Hepatic stellate cell (primary cell): ENCODE measurements at regions not wholly inside any gene's neighbourhood (a gene's known extent, or its start where the extent isn't known, plus 50 kb on each side); places are given as distances from the start of the nearest gene placed in this dataset.
"Not testable (repeated sequence)": the region's sequence is repeated elsewhere in the genome, so short reads cannot be mapped to it uniquely, and the experiment has no call there.

Source experiments
- DNase-seq: peaks from one replicate; pipeline ENCODE4 v3.0.0; 2011; ENCODE audit warnings: low spot score

DNA sequence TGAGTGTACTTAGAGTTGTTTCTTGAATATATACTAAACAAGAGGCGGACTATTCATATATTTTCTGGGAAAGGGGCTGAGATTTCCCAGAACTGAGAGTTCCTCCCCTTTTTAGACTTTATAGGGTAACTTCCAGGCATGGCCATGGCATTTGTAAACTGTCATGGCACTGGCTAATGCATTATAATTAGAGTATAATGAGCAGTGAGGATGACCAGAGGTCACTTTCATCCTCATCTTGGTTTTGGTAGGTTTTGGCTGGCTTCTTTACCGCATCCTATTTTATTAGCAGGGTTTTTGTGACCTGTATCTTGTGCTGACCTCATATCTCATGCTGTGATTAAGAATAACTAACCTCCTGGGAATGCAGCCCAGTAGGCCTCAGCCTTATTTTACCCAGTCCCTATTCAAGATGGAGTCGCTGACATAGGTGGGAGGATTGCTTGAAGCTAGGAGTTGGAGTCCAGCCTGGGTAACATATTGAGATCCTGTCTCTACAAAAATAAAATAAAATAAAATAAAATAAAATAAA is 91.4 kb downstream of the MOBP start:
- no peak for DNase-seq

DNA sequence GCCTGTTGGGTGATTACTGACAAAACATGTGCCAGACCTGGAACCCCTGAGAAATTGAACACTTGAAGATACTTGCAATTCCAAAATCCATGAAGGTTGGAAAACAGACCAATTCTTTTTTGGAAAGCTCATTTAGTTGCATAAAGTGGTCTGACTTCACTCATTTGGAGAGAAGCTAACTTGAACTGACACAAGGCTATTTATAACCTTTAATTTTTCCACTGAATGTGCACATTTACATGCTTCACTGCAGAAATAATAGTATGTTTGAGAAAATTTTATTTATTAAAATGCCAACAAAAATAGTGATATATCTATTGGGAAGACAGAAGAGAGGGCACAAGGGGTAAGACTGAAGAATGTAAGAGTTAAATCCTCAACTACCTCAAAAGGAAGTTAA is 92.1 kb downstream of the MOBP start:
- DNase-seq, result no peak

DNA sequence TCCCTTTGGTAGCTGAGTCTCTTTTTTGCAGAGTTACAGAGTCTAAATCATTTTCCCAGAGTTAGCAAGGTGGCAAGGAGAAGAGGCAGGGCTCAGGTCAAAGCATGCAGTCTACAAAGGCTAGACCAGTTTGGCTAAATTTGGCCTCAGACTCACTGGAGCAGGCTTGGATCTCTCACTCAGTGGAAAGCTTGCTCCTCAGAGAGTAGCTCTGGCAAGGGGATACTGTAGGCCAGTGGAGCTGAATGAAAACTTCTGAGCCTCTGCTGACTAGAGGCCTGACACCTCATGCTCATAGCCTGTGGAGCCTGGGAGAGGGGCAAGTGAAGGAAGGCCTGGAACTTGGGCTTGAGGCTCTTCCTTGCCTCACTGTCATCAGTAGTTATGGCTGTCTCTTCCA is 101.0 kb downstream of the MOBP start:
- DNase-seq, result no peak

DNA sequence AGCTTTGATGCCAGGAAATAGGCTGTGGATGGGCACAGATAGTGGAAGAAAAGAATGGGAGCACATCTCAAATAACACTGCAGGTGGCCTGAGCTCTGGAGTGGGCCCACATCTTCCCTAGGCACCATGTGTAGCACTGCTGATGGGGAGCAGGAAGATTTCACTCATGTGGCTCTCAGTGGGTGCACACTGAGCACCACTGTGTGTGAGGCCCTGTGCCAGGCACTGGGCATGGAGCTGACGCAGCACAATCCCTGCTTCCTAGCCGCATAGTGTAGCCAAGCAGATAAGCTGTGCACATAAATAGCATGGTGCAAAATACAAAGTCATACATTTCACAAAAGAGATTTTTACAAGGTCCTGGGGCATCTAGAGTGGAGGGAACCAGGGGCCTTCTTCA is 101.6 kb downstream of the MOBP start:
- DNase-seq, result no peak

DNA sequence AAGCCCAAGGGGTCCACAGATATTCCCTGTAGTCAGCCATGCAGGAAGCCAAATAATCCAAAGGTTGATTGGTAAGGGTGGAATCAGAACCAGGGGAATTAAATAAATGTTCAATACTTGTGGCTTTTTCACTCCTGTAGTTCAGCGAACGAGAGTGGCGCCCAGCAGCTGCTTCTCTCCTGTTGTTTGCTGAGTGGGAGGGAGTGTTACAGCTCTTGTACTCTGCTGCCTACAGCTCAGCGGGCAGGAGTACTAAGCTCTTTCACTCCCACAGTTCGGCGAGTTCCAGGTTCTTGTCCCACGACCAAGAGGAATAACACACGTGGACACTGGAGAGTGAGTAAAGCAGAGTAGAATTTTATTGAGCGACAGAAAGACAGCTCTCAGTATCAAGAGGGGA is 105.9 kb downstream of the MOBP start:
- DNase-seq, result no peak

DNA sequence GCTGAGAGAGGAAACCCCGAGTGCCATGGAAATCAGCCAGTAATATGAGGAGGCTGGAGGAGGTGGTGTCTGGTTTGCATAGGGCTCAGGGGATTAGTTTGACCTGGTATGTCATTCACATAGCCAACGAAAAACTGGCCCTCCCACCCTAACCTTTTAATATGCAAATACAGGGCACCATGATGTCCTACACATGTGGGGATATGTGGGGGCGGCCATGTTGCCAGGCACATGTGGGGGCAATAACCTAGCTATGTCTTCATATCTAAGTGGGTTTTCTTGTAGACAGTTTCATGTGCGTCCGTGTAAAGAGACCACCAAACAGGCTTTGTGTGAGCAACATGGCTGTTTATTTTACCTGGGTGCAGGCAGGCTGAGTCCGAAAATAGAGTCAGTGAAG is 110.1 kb downstream of the MOBP start:
- no peak for DNase-seq

DNA sequence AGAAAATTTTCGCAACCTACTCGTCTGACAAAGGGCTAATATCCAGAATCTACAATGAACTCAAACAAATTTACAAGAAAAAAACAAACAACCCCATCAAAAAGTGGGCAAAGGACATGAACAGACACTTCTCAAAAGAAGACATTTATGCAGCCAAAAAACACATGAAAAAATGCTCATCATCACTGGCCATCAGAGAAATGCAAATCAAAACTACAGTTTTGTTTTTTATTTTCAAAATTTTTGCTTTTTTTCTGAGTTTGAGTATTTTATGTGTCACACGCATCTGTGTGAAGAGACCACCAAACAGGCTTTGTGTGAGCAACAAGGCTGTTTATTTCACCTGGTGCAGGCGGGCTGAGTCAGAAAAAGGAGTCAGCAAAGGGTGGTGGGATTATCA is 118.7 kb downstream of the MOBP start:
- not testable (repeated sequence) for DNase-seq

DNA sequence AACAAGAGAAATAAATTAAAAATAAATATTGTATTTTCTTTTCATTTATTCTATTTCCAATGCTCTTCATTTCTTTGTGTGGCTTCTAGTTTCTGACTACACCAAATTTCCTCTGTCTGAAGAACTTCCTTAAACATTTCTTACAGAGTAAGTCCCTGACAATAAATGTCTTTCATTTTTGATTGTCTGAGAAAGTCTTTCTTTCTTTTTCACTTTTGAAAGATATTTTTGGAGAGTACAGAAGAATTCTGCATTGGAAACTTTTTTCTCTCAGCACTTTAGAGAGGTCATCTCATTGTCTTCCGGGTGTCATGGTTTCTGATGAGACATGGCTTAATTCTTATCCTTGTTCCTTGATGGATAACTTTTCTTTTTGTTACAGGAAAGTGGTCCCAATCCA is 119.6 kb downstream of the MOBP start:
- no peak for DNase-seq

DNA sequence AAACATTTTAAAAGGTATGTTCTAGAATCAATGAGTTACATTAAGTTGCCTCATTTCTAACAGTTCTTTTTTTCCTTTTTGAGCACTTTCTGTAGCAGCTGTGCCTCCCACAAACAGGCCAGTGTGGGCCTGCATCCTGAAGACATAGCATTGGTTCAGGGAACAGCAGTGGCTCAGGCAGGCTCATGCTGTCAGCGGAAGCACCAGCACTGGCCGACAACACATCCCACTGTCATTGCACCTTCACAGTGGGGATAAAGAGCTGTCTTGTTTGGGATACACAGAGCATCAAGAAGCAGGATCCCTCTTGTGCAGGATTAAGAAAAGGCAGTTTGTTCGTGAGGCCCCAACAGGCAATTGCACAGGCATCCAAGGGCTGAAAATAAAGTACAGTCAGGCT is 123.3 kb downstream of the MOBP start:
- DNase-seq, result no peak

DNA sequence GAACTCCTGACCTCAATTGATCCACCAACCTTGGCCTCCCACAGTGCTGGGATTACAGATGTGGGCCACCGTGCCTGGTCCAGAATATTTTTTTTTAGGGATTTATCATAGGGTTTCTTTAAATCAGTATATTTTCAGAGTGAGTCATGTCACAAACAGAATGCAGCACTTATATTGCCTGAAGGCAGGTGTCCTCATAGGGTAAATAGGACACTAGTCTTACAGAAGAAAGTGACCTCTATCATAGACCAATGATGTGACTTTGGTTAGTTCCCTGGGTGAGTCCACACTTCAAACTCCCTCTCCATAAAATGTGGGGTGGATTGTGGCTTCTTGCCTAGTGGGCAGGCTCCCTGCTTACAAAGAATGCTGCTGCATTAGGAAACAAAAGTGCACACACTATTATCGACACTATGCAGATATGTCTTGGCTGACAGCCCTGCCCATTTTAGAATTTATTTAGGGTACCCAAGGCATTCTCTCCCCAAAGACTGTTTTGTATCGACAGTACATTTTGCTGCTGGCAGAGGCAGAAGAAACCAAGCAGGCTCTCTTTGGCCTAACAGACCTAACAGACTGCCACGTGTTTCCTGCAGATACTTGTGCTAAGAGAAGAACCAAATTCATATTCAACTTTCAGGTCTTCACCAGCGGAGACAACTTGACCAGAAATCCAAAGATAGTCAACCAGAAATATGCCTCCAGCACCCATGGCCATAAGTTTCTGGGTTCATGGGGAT is 125.0 kb downstream of the MOBP start:
- no peak for DNase-seq

DNA sequence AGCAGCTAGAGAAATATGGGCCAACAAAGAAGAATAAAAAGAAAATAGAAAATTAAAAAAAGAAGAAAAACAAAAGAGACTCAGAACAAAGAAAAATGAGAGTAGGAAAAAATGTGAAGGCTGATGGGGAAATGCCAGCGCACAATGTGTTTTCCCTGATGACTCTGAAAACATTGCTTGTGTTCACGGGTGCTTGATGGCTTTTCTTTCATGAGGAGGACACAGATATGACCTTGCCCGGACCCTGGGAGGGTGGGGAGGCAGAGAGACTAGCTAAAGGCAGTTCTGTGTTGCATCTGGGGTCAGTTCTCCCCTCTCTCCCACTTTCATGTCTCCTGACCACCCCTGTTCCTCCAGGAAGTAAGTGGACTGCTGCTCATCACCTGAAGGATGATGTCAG is 125.9 kb downstream of the MOBP start:
- DNase-seq, result no peak

DNA sequence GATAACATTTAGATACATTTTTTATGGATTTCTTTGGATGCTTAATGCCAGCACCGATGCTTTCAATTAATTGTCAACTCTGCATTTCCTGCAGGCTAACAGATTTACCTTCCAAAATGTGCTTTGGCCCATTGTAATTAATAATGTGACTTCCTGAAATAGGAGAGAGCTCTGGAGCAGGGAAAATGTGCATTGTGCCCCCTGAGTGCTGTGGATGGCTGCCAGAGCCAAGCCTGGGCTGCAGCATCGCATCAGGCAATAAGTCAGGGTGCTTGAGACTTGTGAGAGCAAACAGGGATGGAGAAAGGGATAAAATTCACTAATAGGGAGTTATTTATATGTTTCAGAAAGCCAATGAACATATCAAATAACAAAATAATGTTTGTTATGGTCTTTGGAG is 133.8 kb downstream of the MOBP start:
- DNase-seq, result no peak

DNA sequence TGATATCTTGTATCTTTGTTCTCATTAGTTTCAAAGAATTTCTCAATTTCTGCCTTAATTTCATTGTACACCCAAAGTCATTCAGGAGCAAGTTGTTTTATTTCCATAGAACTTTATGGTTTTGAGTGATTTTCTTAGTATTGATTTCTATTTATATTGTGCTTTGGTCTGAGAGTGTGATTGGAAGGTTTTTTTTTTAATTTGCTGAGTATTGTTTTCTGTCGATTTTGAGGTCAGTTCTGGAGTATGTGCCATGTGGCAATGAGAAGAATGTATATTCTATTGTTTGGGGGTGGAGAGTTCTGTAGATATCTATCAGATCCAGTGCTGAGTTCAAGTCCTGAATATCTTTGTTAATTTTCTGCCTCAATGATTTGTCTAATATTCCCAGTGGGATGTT is 138.4 kb downstream of the MOBP start:
- no peak for DNase-seq

DNA sequence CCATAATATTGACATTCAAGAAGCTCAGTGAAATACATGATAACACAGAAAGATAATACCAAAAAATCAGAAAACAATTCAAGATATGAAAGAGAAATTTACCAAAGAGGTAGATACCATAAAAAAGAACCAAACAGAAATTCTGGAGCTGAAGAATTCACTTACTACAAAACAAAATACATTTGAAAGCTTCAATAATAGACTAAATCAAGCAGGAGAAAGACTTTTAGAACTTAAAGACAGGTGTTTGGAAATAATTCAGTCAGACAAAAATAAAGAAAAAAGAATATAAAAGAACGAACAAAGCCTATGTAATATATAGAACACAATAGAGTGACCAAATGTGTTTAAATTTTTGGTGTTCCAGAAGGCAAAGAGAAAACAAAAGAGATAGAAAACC is 158.7 kb downstream of the MOBP start:
- no peak for DNase-seq

DNA sequence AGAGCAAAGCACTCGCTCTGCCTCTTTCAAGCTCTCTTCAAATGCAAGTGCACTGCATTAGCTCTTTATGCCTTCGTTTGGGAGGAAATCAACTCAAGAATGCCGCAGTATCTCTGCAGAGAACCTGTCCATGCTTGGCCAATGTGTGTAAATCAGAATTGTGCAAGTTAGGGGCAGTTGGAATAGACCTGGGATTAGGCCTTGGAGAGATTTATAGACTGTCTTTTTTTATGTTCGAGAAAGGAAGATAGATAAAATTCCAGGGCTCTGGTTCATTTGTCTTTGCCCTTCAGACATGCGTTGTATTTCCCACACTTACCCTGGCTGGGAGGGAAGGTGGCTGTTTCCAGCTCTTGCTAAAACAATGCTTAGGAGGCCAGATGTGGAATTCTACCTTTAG is 163.7 kb downstream of the MOBP start:
- no peak for DNase-seq

DNA sequence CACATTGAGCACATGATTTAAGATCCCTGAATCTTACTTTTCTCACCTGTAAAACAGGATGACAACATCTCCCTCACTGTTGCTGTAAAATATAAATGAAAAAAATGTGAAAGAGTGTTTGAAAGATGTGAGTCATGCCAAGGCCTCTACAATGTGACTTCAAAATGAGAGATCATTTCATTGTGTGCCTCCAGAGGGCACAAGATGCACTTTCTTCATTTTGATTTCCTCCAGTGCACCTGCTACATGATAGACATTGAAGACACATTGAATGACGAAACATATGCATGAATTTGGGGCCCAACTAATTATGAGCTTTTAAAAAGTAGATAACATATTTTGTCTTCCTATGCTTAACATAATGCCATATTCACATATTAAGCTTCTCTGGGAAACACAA is 170.3 kb downstream of the MOBP start:
- peak; percentile 14 for DNase-seq

DNA sequence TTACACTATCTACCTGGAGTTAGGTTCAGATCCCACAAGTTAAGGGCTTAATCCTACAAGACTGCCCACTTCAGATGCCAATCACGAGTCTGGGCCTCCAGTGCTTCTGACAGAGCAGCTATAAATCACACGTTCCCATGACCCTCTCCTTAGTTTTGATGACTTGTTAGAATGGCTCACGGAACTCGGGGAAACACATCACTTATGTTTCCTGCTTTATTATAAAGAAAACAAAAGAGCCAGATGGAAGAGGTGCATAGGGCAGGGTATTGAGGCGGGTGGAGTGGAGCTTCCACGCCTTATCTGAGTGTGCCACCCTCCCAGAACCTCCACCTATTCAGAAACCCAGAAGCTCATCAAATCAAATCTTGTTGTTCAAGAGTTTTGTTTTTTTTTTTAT is 170.8 kb downstream of the MOBP start:
- DNase-seq, result no peak

DNA sequence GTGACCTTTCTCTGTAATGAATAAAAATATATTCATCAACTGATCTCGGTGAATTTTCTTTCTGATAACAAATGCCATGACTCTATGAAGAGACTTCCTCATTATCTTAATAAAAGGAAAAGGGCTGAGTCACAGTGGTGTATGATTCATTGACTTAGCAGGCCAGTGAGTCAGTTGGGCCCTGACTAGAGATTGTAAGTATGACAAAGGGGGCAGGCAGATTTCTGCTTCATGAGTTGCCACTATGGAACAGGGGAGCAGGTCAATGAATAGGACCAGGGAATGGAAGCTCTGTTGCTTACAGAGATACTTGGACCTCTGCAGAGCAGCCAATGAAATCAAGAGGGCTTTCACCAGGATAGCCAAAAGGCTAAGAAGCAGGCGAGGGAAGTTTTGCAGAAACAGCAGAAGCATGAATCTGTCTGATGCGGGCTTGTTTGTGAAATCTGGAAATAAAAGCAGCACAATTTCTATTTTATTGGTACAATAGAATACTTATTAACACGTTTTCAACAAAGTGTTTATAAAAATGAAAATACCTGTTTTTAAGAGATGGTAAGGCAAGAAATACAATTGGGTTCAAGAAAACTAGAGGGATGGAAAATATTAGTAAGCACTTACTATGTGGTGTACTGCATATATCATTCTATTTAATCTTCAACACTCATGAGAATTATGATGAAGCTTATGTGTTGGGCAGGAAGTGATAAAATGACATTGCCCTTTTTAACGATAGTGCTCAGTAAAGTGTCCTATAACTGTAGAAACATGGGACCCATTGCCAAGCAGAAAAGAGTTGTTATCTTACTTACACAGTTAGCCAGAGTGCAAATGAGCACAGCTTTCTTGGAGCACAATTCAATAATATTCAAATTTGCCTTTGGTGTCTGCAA is 169.8 kb upstream of the MYRIP start:
- peak; percentile 82 for DNase-seq

DNA sequence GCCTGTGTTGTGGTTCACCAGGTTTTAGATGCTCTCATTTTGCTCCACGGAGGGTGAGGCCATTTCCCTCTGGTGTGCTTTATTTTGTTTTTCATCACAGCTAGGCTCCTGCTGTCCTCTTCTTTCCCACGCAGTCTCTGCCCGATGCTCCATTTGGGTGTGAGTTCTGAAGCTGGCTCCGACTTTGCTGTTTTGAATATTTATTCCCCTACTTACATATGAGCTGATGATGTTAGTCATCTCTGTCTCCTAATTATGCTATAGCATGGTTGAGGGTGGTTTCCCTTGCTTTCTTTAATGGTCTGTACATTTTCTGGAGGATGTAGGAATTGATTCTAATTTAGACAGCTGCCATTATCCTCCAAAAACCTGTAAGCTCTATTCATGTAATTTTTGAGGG is 168.1 kb upstream of the MYRIP start:
- DNase-seq, result no peak

DNA sequence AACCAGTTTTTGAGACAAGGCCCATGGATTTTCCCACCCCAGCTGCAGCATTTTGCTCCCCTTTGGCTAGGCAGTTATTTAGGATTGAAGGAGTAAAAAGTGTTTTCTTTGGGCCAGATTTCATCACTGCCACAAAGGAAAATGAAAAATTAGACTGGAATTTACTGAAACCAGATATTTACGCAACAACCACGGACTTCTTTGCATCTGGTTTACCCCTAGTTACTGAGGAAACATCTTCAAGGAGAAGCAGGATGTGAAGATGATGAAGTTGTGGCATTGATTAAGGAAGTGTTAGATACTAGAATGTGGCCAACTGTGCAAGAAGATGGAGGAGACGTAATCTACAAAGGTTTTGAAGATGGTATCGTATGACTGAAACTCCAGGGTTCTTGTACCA is 165.2 kb upstream of the MYRIP start:
- peak; percentile 10 for DNase-seq

DNA sequence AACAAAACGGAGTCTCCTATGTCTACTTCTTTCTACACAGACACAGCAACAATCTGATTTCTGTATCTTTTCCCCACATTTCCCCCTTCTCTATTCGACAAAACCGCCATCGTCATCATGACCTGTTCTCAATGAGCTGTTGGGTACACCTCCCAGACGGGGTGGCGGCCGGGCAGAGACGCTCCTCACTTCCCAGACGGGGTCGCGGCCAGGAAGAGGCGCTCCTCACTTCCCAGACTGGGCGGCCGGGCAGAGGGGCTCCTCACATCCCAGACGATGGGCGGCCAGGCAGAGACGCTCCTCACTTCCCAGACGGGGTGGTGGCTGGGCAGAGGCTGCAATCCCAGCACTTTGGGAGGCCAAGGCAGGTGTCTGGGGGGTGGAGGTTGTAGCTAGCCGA is 158.2 kb upstream of the MYRIP start:
- DNase-seq, result not testable (repeated sequence)

DNA sequence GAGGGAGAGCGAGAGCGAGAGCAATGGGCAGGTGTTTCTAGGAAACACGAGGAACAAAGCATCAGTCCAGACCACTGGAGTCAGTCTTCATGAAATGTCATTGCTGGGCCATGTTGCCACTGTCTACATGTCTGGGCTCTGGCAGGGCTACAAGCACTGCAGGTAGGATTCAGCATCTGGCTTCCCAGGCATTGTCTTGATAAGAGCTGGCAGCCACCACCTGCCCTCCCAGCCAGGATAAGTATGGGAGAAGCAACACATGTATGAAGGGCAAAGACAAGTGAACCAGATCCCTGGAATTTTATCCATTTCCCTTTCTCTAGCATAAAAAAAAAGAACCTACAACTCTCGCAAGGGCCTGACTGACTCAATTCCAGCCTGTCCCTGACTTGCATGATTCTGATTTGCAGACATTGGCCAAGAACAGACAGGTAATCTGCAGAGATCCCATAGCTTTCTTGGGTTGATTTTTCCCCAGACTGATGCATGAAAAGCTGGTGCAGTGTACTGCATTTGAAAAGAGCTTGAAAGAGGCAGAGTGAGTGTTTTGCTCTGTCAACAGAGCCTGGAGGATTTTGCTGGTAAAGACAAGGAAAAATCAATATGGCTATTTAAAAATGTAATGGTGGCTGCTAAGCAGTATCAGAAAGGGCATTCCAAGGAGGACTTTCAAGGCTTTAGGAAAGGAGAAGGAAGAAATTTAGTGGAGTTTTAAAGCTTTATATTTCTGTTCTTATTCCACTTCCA is 157.2 kb upstream of the MYRIP start:
- no peak for DNase-seq

DNA sequence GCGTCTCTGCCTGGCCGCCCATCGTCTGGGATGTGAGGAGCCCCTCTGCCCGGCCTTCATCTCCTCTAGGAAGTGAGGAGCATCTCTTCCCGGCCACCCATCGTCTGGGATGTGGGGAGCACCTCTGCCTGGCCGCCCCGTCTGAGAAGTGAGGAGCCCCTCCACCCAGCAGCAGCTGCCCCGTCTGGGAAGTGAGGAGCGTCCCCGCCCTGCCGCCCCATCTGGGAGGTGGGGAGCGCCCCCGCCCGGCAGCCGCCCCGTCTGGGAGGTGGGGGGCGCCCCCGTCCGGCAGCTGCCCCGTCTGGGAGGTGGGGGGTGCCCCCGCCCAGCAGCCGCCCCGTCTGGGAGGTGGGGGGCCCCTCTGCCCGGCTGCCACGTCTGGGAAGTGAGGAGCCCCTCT is 153.7 kb upstream of the MYRIP start:
- DNase-seq, result not testable (repeated sequence)
